Muscle layer of duodenum (tissue), 2 donors: ENCODE measurements at regions not wholly inside any gene's neighbourhood (a gene's known extent, or its start where the extent isn't known, plus 50 kb on each side); places are given as distances from the start of the nearest gene placed in this dataset.
"Not testable (repeated sequence)": the region's sequence is repeated elsewhere in the genome, so short reads cannot be mapped to it uniquely, and the experiment has no call there.

Experiments used
- H3K27ac ChIP-seq: one replicate; pipeline ENCODE4 v1.7.0; 2013; ENCODE audit warnings: mild to moderate bottlenecking, low read length
- H3K27me3 ChIP-seq: one replicate; pipeline ENCODE4 v1.7.0; 2013; ENCODE audit warnings: low read depth, mild to moderate bottlenecking, control low read depth, low read length
- H3K36me3 ChIP-seq, 2 donors: one replicate each; pipeline ENCODE4 v1.7.0; 2013; ENCODE audit warnings: low read length in 2 of 2, control low read depth in 1 of 2, mild to moderate bottlenecking in 1 of 2; ENCODE audit not compliant: insufficient read depth in 2 of 2, control insufficient read depth in 1 of 2
- H3K4me1 ChIP-seq, 2 donors: one replicate each; pipeline ENCODE4 v1.7.0; 2013; ENCODE audit warnings: low read length in 2 of 2, mild to moderate bottlenecking in 2 of 2, control low read depth in 1 of 2, moderate library complexity in 1 of 2; ENCODE audit not compliant: insufficient read depth in 2 of 2, control insufficient read depth in 1 of 2
- H3K4me3 ChIP-seq, 2 donors: one replicate each; pipeline ENCODE4 v1.7.0; 2013; ENCODE audit warnings: low read length in 2 of 2, low read depth in 1 of 2, mild to moderate bottlenecking in 1 of 2
- H3K9me3 ChIP-seq, 2 donors: one replicate each; pipeline ENCODE4 v1.7.0; 2013; ENCODE audit warnings: low read length in 2 of 2, control low read depth in 1 of 2, mild to moderate bottlenecking in 1 of 2; ENCODE audit not compliant: control insufficient read depth in 1 of 2
- donor health status: healthy.

DNA sequence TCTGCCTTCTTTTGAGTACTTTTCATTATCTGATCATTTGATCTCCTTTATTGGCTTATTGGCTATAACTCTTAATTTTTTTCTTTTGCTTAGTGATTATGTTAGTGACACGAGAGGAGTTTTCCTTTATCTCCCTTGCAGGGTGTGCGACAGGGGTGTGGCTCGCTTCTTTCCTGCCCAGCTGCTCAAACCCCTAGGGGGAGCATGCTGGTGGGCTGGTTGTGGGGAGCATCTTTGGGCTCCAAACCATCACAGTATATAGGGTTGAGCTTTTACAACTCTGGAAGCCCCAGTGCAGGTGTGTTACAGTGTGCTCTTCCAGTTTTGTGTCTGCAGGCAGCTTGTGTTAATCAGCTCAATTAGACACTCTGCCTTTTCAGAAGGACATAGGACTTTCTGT lies 357.0 kb upstream of the TMEFF2 start:
- no peak overlapping the region for H3K4me3 ChIP-seq
- no peak overlapping the region for H3K27ac ChIP-seq
- H3K4me1 ChIP-seq, result no peaks in the 10 kb centered on the region
- H3K27me3 ChIP-seq, result no peaks in the 10 kb centered on the region
- no peaks in the 10 kb centered on the region for H3K36me3 ChIP-seq
- H3K9me3 ChIP-seq, result no peaks in the 10 kb centered on the region

DNA sequence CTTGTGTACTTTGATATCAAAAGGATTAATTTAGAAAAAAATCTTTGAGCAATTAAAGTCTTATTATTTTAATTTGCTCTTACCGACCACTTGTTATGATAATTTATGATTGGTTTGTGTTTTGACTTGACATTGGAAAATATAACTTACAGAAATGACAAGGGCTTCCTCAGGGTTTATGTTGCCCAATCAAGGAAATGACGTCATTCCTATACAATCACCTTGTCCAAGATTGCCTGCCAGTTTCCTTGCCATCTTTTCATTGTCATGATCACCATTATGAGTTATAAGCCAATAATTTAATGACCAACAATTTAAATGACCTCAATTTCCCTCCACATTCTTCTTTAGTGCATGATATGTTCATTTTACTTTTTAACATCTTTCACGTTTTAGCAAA lies 351.8 kb upstream of the TMEFF2 start:
- H3K4me3 ChIP-seq, result no peak overlapping the region
- H3K4me1 ChIP-seq, result no peaks in the 10 kb centered on the region
- no peak overlapping the region for H3K27ac ChIP-seq
- no peaks in the 10 kb centered on the region for H3K9me3 ChIP-seq
- no peaks in the 10 kb centered on the region for H3K27me3 ChIP-seq
- no peaks in the 10 kb centered on the region for H3K36me3 ChIP-seq

DNA sequence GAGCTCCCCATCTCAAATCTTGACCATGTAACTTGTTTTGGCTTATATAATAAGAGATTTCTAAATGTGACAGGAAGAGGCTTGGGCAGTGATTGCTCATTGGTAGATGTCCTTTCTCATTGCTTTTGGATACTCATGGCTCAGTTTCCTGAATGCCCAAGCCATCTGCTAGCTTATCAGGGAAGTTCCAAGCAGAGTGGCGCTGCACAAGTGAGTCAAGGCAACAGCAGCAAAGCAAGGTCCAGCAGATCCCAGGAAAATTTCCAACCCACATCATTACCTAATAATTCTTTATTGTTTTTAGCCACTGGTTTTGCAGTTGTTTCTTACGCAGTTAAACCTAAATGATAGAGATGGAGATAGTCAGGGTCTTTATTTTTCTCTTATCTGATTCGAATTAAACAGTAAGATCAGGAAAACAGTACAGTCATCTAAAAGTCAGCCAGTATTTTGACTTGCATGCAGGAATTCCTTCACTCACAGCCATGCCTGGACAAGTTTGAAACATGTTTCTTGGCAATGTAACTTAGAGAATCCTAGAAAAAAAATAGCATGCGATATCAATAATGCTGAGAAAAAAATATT lies 349.7 kb upstream of the TMEFF2 start:
- H3K4me1 ChIP-seq, result no peaks in the 10 kb centered on the region
- no peak overlapping the region for H3K4me3 ChIP-seq
- H3K27ac ChIP-seq, result no peak overlapping the region
- H3K27me3 ChIP-seq, result no peaks in the 10 kb centered on the region
- H3K36me3 ChIP-seq, result no peaks in the 10 kb centered on the region
- no peaks in the 10 kb centered on the region for H3K9me3 ChIP-seq

DNA sequence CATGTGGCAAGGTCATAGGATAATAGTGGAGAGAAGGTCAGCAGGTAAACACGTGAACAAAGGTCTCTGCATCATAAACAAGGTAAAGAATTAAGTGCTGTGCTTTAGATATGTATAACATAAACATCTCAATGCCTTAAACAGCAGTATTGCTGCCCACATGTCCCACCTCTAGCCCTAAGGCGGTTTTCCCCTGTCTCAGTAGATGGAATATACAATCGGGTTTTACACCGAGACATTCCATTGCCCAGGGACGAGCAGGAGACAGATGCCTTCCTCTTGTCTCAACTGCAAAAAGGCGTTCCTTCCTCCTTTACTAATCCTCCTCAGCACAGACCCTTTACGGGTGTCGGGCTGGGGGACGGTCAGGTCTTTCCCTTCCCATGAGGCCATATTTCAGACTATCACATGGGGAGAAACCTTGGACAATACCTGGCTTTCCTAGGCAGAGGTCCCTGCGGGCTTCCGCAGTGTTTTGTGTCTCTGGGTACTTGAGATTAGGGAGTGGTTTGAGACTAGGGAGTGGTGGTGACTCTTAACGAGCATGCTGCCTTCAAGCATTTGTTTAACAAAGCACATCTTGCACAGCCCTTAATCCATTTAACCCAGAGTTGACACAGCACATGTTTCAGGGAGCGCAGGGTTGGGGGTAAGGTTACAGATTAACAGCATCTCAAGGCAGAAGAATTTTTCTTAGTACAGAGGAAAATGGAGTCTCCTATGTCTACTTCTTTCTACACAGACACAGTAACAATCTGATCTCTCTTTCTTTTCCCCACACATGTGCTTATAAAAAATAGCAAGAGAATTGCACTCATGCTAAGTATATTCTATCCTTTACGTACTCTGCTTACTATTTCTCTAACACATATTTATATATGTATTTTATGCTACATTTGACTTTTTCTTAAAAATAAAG lies 347.7 kb upstream of the TMEFF2 start:
- H3K4me1 ChIP-seq, H3K9me3 ChIP-seq, H3K4me3 ChIP-seq, H3K36me3 ChIP-seq, H3K27ac ChIP-seq, H3K27me3 ChIP-seq: not testable (repeated sequence)

DNA sequence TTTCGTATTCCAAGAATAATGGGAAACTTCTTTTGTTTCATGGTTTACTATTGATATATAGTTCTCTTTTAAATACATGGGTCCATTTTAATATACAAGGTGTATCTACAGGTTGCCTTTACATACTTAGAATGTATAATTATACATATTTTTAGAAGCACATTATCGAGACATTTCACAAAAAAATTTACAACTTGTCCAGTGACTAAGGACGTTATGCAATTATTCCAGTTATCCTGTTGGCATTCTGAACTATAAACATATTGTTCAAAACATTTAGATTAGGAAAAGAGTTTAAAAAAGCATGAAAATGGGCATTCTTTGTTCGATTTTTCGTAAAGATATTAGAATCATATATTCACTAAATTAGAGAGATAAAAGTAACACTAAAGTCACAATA lies 344.6 kb upstream of the TMEFF2 start:
- Histone ChIP-seq H3K4me3 (no peak overlapping the region), H3K36me3 (no peaks in the 10 kb centered on the region), H3K9me3 (no peaks in the 10 kb centered on the region), H3K4me1 (no peaks in the 10 kb centered on the region), H3K27ac (no peak overlapping the region), H3K27me3 (no peaks in the 10 kb centered on the region)

DNA sequence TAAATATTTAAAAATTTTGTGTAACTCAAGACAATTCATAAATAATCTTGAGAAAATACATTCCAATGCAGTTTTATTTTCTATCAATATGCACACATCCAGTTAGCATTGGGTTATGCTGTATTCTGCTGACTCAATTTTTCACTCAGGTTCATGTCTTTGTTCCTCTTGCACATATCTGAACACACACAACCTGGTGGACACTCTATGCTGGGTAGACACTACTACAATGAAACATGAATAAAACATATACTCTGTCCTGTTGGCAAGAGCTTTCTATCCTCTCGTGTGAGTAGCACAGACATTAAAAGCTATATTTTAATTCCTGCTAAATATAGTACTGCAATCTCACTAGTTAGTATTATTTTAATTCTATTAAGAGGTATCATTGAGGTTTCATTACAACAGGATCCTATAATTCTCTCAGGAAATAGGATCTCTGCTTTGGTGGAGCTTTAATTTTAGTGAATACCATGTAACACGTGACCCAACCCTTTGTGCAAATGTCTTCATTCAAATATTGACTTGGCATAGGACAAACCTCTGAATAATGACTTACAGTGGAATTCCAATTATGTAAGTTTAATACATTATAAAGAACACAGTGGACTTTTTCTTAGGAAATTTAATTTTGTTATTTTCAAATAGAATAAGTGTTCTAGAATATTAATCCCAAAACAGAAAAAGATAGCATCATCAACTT lies 342.3 kb upstream of the TMEFF2 start:
- H3K4me3 ChIP-seq, result no peak overlapping the region
- no peaks in the 10 kb centered on the region for H3K27me3 ChIP-seq

DNA sequence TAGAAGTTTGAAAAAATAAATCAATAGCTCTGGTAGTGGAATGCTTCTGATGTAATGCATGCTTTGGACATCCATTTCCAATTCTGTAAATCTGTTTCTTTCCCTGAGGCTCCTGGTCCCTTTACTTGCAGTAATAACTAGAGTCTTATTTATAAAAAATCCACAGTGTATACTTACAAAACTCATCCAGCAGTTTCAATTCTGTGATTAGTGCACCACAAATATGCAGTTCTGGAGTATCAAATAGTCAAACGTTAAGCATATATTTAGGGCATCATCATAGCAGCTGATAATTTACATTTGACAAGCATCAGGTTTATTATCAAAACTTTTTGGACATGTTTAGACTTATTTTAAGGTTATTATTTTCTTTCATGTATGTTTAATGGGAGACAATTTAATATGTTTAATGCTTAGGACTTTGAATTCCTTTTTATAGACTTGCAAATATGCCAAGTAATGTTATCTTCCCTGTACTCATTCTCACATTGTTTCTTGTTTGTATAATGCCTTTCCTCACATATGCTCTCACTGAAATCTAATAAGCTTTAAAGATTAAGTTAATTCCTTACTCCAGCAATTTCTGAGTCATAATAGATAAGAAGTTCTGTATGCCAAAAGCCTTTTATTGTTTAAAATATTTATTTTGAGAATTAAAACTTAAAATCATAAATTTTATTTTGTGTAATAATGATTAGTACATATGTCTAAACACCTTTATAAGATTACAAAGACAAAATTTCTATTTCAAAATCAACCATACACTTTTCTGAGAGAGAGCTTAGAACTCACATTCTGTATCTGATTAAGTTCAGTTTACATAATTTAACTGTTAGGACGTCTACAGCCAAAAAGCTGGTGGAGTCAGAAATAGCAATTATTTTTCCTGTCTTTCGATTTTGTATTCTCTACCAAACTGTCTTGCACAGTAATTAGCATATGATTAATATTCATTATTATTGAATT lies 341.5 kb upstream of the TMEFF2 start:
- Histone ChIP-seq H3K9me3 (no peaks in the 10 kb centered on the region), H3K27me3 (no peaks in the 10 kb centered on the region), H3K4me1 (no peaks in the 10 kb centered on the region), H3K27ac (no peak overlapping the region), H3K4me3 (no peak overlapping the region), H3K36me3 (no peaks in the 10 kb centered on the region)

More for the DNA sequence above, 342.3 kb upstream of the TMEFF2 start:
- Histone ChIP-seq H3K27ac (no peak overlapping the region), H3K9me3 (no peaks in the 10 kb centered on the region), H3K36me3 (no peaks in the 10 kb centered on the region), H3K4me1 (no peaks in the 10 kb centered on the region)

DNA sequence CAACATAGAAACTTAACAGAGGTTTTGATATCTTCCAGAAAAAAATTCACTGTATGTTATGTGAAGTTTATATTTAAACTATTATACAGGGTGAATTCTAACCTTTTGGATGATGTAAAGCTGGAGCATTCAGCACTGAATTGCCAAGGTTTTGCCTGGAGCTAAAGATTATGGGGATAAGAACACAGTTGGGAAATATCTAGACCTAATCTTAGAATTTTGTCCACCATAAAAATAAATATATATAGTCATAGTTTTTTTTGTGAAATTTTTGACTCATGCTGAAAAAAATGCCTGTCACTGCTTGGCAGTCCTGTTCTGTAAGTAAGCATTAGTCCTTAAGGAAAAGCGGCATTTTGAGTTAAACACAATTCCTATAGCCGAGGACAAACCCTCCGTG lies 339.3 kb upstream of the TMEFF2 start:
- no peaks in the 10 kb centered on the region for H3K36me3 ChIP-seq
- no peaks in the 10 kb centered on the region for H3K9me3 ChIP-seq
- H3K4me3 ChIP-seq, result no peak overlapping the region
- no peak overlapping the region for H3K27ac ChIP-seq
- H3K4me1 ChIP-seq, result no peaks in the 10 kb centered on the region
- H3K27me3 ChIP-seq, result no peaks in the 10 kb centered on the region

DNA sequence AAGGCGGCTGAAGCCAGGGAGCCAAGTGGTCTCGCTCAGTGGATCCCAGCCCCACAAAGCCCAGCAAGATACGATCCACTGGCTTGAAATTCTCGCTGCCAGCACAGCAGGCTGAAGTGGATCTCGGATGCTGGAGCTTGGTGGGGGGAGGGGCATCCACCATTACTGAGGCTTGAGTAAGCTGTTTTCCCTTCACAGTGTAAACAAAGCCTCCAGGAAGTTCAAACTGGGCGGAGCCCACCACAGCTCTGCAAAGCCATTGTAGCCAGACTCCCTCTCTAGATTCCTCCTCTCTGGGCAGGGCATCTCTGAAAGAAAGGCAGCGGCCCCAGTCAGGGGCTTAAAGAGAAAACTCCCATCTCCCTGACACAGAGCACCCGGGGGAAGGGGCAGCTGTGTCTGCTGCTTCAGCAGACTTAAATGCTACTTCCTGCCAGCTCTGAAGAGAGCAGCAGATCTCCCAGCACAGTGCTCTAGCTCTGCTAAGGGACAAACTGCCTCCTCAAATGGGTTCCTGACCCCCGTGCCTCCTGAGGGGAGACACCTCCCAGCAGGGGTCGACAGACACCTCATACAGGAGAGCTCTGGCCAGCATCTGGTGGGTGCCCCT lies 330.0 kb upstream of the TMEFF2 start:
- H3K27me3 ChIP-seq, H3K4me1 ChIP-seq, H3K27ac ChIP-seq, H3K36me3 ChIP-seq, H3K9me3 ChIP-seq, H3K4me3 ChIP-seq: not testable (repeated sequence)

DNA sequence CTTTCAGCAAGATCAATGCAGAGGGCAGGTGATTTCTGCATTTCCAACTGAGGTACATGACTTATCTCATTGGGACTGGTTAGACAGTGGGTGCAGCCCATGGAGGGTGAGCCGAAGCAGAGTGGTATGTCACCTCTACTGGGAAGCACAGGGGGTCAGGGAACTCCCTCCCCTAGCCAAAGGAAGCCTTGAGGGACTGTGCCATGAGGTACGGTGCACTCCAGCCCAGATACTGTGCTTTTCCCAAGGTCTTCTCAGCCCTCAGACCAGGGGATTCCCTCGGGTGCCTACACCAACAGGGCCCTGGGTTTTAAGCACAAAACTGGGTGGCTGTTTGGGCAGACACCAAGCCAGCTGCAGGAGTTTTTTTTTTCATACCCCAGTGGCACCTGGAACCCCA lies 329.5 kb upstream of the TMEFF2 start:
- not testable (repeated sequence) for H3K4me1 ChIP-seq, H3K27me3 ChIP-seq, H3K27ac ChIP-seq, H3K4me3 ChIP-seq, H3K9me3 ChIP-seq, H3K36me3 ChIP-seq
